ENCODE measurements at regions not wholly inside any gene's neighbourhood (a gene's known extent, or its start where the extent isn't known, plus 50 kb on each side); places are given as distances from the start of the nearest gene placed in this dataset.

- no peak for DNase-seq (ENCODE audit: low spot score)
Observed at GRCh38 chr13:85538957-85539356, 260.3 kb downstream of the SLITRK6 start.

DNA sequence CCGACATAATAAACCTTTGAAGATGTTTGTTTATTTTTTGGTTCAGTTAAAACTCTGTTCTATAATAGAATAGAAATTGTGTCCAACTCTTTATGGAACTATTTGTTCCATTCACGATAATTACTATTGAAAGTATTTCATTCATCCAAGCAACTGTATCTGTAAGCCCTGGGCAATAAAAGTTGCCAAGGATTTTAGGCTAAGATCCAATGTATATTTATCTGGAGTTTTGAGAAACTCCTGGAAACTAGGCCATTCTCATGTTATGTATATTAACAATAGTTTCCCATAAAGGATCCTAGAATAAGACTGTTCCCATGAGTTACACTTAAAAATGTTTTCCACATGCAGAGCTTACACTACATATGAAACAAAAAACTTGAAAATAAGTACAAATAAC, 261.6 kb downstream of the SLITRK6 start:
- DNase-seq (ENCODE audit: low spot score), result no peak

DNA sequence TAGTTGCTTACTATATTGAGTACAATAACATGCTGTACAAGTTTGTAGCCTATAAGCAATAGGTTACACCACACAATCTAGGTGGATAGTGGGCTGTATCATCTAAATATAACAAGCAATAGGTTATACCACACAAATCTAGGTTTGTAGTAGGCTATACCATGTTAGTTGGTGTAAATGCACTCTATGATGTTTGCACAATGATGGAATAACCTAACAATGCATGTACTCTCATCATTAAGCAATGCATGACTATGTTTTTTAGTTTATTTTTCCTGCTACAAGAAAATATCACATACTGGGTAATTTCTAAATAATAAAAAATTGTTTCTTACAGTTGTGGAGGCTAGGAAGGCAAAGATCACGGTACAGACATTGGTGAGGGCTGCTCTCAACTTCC, 262.5 kb downstream of the SLITRK6 start:
- no peak for DNase-seq (ENCODE audit: low spot score)

GRCh38 chr13:85535316-85536084, 263.7 kb downstream of the SLITRK6 start:
- no peak for DNase-seq (ENCODE audit: low spot score)

DNA sequence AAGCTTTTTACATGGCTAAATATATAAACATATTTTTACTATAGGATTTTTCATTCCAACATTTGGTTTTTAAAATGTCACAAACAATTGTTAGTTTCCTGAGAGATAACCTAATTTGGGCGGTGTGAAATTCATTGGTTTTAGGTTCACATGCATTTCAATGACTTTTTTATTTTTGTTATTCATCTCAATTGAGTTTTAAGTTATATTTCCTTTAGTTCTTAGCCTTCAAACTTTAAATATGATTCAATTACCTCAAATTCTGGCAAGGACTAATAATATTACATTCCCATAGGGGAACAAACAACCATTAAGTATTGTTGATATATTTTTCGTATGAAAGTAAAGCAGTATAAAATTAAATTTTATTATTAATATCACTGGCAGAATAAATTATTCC, 265.3 kb downstream of the SLITRK6 start:
- no peak for DNase-seq (ENCODE audit: low spot score)

- peak; percentile 3 for DNase-seq (ENCODE audit: low spot score)
Observed at GRCh38 chr13:85529218-85529594, 270.0 kb downstream of the SLITRK6 start.

DNA sequence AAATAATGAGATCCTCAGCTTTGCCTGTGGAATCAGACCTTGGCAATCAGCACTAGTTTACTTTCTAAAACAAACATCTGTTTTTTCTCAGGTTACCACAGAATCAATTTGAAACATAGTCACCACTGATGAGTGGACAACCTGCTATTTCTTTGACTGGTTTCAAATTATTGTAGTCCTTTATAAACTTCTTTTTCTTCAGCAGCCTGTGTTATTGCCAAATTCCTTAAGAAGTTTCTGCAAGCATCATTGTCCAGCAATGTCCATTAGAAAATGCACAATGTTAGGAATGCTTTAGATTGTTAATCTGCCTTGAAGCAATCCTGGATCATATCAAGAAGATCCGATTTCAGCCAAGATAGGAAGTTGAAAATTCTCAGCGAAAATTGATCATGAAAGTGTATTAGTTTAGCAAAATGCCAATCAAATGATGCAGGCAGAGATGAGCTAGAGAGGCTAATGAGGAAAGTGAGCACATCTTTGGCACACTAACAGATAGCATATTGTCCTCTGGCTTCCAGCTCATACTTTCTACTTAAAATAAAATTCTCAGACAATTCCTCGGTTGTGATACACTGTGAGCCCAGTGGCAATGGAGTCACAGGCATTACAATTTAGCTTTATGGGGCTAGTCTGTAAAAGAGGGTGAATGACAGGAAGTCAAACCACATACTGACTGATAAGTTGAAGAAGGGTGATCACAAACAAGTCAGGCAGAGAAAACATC, 270.6 kb downstream of the SLITRK6 start:
- peak; percentile 23 for DNase-seq (ENCODE audit: low spot score)

- DNase-seq (ENCODE audit: low spot score), result no peak
Observed at GRCh38 chr13:85527316-85527715, 271.9 kb downstream of the SLITRK6 start.

DNA sequence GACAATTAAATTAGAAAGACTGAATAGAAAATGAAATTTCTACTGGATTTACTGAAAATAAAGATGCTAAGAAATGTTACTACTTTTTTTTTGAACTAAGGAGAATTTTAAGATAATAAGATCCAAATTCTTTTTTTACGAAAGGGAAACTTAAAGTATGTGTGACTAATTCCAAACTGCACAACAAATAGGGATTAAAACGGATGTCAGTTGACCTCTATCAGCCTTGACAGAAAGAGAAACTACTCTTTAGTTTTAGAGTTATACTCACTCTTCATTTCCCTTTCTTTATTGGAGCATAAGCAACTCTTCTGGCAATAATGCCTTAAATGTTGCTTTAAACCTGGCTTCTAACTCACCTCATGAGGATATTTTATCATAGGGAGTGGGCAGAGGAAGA, 273.8 kb downstream of the SLITRK6 start:
- no peak for DNase-seq (ENCODE audit: low spot score)

DNA sequence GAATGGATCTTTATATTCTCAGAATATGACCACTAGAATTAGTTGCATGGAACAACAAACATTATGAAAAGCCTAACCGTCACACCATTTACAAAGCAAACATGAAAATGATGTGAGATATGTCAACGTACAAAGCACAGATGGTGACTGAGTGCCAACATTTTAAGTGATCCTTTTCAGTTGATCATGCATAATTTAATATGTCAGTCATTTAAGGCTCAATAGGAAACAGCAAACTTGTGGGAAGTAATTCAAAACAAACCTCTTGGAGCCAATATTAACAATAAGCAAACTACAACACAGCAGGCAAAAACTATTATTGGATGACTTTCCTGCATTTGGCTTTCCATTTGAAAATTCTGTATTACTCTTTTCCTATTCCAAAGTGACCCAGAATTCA, 277.6 kb downstream of the SLITRK6 start:
- no peak for DNase-seq (ENCODE audit: low spot score)

DNA sequence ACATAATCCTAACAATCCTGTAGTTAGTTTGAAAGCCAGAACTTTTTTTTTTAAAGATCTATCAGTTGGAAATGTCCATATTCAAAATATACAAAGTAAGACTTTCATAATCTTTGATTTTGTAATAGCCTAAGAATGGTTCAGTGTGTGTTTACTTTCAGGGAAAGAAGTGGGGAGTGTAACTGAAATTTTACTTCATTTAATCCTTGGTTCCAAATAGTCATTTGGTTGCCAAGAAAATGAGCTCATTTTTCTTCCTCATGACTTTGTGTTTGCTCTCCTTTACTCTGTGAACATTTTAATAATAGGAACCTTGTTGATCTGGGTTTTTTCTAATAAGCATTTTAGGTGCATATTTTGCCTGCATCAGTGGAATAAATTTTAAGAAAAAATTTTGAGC, 278.8 kb downstream of the SLITRK6 start:
- no peak for DNase-seq (ENCODE audit: low spot score)

DNA sequence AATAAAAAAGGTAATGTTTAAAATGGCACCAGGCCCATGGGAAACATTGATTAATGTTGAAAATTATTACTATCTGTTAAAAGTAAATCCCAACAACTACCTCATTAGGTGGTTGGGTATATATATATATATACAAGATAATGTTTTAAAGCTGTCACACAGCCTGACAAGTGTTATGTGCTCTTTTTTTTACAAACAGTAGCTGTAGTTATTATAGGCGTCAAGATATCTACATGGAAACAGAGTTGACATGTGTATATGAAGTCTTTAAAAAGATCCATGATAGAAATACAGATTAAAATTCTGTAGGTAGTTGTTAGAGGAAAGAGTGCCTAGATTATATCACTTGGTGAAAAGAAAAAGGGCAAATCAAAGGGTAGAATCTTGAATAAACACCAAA, 279.9 kb downstream of the SLITRK6 start:
- DNase-seq (ENCODE audit: low spot score), result no peak

GRCh38 chr13:85512421-85512820, 286.8 kb downstream of the SLITRK6 start:
- DNase-seq (ENCODE audit: low spot score), result no peak

GRCh38 chr13:85509512-85509911, 289.7 kb downstream of the SLITRK6 start:
- no peak for DNase-seq (ENCODE audit: low spot score)

GRCh38 chr13:85508683-85509329, 290.4 kb downstream of the SLITRK6 start:
- no peak for DNase-seq (ENCODE audit: low spot score)

GRCh38 chr13:85503797-85504196, 295.4 kb downstream of the SLITRK6 start:
- DNase-seq (ENCODE audit: low spot score), result no peak

GRCh38 chr13:85501616-85502015, 297.6 kb downstream of the SLITRK6 start:
- DNase-seq (ENCODE audit: low spot score), result no peak

DNA sequence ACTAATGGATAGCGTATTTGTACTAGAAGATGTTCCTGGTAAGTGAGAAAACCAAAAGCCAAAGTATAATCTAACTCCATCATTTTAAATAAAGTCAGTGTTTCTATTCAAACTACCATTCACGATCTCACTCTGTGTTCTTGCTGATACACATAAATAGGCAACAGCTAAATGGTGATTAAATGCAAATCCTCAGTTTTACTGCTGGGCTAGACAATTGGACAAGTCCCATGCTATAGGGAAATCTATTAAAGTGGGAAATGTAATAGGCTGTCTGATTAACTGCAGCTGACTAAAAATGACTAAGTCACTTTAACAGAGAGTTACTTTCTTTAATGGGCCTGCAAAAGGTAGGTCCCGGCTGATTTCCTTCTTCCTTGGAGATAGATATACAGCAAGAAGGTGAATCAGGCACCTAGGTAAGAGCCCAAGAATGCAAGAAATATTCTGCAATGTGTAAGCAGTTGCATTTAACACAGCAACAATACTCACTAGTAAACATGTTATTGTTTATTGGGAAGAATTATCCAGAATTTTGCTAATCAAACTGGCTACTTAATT, 298.4 kb downstream of the SLITRK6 start:
- no peak for DNase-seq (ENCODE audit: low spot score)

DNA sequence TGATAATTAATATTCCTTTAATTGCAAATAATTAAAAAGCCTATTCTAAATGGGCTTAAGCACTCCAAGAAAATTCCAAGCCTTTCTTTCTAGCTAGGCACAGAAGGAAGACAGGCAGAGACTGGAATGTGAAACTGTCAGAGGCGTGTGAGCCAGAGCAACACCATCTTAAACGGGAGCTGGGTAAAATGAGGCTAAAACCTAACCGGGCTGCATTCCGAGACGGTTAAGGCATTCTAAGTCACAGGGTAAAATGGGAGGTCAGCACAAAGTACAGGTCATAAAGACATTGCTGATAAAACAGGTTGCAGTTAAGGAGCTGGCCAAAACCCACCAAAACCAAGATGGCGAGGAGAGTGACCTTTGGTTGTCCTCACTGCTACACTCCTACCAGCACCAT, 300.4 kb downstream of the SLITRK6 start:
- no peak for DNase-seq (ENCODE audit: low spot score)

DNA sequence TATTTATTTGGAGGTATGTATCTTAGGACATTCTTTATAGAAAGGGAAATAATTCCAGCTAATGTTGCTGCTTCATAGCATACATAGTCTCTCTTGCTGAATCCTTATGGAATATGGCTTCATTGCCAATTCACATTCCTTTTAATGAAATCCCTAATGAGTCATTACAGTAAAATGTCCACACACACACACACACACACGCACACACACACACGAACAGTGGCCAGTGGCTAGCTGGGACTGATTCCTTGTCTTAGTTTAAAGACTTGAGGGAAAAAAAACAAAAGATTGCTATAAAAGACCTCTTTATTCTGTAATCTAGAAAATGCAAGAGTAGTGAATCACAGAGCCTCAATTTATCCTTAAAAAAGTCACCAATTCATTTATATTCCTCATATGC, 301.6 kb downstream of the SLITRK6 start:
- DNase-seq (ENCODE audit: low spot score), result peak; percentile 40

GRCh38 chr13:85492283-85492682, 306.9 kb downstream of the SLITRK6 start:
- DNase-seq (ENCODE audit: low spot score), result no peak

DNA sequence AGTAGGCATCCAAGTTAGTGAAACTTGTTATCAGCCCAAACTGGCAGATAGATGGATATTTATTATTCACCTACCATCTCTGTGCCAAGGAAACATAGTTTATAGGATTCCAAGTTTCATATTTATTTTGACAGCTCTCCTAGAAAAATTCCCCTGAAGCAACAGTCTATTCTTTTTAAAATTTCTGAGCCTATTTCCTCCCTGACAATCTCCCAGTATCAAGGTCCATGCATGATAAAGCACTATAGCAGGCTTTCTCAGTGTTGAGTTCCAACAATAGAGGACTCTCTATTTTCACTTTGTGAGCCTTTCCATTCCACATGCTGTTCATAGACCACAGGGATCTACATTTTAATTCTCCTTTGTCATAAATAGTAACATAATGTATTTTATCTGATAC, 312.6 kb downstream of the SLITRK6 start:
- no peak for DNase-seq (ENCODE audit: low spot score)

DNA sequence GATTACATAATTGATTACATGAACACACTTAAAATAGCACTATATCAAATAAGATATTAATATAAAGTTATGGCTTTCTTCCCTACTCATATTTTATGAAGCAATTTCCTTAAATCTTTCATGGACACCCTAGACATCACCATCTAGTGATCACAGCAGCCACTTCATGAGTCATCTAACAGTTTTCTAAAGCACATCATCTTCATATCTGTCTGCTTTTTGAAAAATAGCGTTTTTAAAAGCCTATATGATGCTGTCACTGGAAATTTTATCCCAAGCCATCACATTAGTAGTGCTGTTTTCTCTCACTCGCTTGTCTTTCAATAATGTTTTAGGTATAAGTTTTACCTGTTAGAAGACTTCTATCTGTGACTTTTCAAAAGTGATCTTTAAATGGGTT, 326.1 kb downstream of the SLITRK6 start:
- DNase-seq (ENCODE audit: low spot score), result no peak

Measured in AG08395 (cell line).